ENCODE measurements at regions not wholly inside any gene's neighbourhood (a gene's known extent, or its start where the extent isn't known, plus 50 kb on each side); places are given as distances from the start of the nearest gene placed in this dataset.

DNA sequence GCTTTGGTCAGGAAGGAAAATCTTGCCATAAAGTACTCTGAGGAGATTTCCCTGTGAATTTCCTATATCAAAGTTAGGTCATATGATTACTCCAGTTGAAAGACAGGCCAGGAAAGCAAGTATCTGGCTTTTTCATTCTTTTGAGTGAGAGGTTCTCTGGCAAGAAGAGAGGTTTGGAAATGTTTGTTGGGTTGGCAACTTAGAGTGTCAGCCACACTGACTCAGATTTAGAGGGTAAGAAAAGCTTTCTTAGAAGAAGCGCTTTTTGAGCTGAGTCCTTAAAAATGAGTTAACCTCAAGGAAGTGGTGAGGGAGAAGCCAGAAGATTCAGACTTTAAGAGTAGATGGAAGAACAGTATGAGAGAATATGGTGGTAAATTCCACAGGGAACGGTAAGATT, 86.1 kb upstream of the BDNF start:
- in situ Hi-C loops (cut with HindIII; ENCODE audit: low sequenced_read_pairs): no loop called here
- no peak for DNase-seq (ENCODE audit: low read depth)
- no peak overlapping the region for H3K4me3 ChIP-seq (ENCODE audit: low read depth, low read length)
- TF ChIP-seq, protein P1, sequence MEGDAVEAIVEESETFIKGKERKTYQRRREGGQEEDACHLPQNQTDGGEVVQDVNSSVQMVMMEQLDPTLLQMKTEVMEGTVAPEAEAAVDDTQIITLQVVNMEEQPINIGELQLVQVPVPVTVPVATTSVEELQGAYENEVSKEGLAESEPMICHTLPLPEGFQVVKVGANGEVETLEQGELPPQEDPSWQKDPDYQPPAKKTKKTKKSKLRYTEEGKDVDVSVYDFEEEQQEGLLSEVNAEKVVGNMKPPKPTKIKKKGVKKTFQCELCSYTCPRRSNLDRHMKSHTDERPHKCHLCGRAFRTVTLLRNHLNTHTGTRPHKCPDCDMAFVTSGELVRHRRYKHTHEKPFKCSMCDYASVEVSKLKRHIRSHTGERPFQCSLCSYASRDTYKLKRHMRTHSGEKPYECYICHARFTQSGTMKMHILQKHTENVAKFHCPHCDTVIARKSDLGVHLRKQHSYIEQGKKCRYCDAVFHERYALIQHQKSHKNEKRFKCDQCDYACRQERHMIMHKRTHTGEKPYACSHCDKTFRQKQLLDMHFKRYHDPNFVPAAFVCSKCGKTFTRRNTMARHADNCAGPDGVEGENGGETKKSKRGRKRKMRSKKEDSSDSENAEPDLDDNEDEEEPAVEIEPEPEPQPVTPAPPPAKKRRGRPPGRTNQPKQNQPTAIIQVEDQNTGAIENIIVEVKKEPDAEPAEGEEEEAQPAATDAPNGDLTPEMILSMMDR (IDR thresholded peaks at IDR 0.05; ENCODE audit: low read depth, low read length, missing control alignments): no peak

DNA sequence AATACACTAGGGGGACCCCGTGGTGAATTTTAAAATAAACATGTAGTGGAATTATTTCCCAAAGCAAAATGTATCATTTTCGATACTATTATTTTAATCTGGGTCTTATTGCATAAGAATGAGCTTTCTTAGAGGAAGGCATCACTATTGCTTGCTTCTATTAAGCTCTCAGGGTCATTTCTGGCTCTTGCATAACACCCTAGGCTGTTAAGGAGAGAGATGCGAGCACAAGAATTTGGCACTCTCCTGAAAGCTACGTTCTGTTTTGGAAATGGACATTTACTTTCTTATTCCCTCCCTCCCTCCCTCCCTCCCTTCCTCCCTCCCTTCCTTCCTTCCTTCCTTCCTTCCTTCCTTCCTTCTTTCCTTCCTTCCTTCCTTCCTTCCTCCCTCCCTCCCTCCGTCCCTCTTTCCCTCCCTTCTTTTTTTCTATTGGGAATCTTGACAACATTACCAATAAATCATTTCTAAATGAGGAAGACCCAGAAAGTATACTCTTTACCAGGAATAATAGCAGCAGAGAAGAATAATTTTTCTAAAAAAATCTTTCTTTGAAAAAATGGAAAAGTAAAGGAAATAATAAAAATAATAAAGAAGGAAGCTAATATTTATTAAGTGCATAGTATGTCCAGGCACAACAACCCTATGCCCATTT, 83.6 kb upstream of the BDNF start:
- TF ChIP-seq, protein P1 (IDR thresholded peaks at IDR 0.05; ENCODE audit: low read depth, low read length, missing control alignments): no peak
- no peak for DNase-seq (ENCODE audit: low read depth)
- in situ Hi-C loops (cut with HindIII; ENCODE audit: low sequenced_read_pairs): no loop called here
- no peak overlapping the region for H3K4me3 ChIP-seq (ENCODE audit: low read depth, low read length)

DNA sequence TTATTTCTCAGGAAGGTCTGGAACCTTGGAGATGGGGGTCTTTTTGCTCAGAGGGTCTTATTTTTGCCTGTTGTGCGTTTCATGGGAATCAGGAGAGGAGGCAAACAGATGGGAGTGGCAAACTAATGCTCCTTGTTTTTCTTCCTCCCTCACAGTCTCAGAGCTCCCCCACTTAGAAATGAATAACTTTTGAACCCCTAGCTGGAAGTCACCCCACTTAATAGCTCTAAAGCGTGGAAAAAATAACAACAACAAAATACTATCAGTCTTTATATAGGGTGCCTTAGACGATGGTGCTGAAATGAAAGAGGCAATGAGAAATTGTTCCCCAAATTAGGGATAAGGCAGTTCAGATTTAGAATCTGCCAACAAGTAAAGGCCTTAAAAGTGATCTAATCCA, 76.8 kb upstream of the BDNF start:
- in situ Hi-C loops (cut with HindIII; ENCODE audit: low sequenced_read_pairs): no loop called here
- no peak for DNase-seq (ENCODE audit: low read depth)
- TF ChIP-seq, protein P1 (IDR thresholded peaks at IDR 0.05; ENCODE audit: low read depth, low read length, missing control alignments): no peak
- no peak overlapping the region for H3K4me3 ChIP-seq (ENCODE audit: low read depth, low read length)

DNA sequence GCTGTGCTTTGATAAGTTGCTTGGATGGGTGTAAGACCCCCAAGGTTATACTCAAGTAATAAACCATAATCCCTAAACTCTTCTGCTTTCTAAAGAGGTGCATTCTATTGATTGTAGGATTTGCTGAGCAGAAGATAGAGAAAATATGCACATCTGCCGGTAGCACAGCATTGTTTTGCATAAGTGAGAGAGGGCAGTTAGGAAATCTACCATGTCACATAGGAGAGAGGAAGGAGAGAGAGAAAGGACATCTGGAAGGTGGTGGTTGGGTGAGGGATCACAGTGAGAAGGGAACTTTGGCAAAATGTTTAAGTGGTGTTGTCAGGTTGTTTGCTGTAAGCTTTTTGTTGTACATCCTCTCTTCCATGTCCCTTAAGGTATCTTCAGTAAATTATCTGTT, 73.6 kb upstream of the BDNF start:
- TF ChIP-seq, protein P1 (IDR thresholded peaks at IDR 0.05; ENCODE audit: low read depth, low read length, missing control alignments): no peak
- no peak overlapping the region for H3K4me3 ChIP-seq (ENCODE audit: low read depth, low read length)
- in situ Hi-C loops (cut with HindIII; ENCODE audit: low sequenced_read_pairs): no loop called here
- no peak for DNase-seq (ENCODE audit: low read depth)

DNA sequence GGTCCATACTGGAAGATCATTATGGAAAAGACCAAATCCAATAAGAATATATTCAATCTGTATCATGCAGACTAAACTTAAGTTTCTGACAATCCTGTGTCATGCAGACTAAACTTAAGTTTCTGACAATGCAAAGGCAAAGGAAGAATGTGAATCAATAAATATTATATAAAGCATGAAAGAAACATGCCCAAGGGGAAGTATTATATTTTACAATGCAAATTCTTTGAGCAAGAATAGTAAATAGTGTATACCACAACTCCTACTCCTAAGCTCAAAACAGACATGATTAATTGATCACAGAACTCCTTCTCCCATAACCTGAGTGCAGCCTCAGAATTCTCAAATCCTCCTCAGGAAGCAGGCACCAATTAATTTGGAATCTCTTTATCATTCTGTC, 71.3 kb upstream of the BDNF start:
- TF ChIP-seq, protein P1 (IDR thresholded peaks at IDR 0.05; ENCODE audit: low read depth, low read length, missing control alignments): no peak
- no peak for DNase-seq (ENCODE audit: low read depth)
- in situ Hi-C loops (cut with HindIII; ENCODE audit: low sequenced_read_pairs): no loop called here
- no peak overlapping the region for H3K4me3 ChIP-seq (ENCODE audit: low read depth, low read length)

DNA sequence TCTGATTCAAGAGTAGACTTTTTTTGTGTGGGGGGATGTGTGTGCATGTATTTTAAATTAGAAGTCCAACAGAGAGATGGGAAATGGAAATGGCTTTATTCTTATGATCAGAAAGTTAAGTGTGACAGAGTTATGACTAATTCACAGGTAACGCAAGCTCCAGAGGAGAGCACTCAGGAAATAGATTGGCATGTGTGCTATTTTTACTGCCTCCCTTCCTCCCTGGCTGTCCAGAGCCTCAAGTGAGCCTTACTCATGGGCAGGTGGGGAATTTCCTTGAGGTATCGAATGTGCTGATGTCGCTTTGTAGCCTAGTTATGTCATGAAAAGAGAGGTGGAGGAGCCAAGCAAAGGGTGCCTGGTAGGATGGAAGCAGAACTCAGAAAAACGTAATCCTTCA, 70.3 kb upstream of the BDNF start:
- no peak for DNase-seq (ENCODE audit: low read depth)
- no peak overlapping the region for H3K4me3 ChIP-seq (ENCODE audit: low read depth, low read length)
- in situ Hi-C loops (cut with HindIII; ENCODE audit: low sequenced_read_pairs): no loop called here
- TF ChIP-seq, protein P1 (IDR thresholded peaks at IDR 0.05; ENCODE audit: low read depth, low read length, missing control alignments): no peak
